T1000 (cell line): ENCODE measurements at regions not wholly inside any gene's neighbourhood (a gene's known extent, or its start where the extent isn't known, plus 50 kb on each side); places are given as distances from the start of the nearest gene placed in this dataset.
"Not testable (repeated sequence)": the region's sequence is repeated elsewhere in the genome, so short reads cannot be mapped to it uniquely, and the experiment has no call there.

Source experiments
- DNase-seq: peaks from one replicate; lab custom pipeline; 2025; ENCODE audit warnings: mixed read lengths; lab: John Stamatoyannopoulos, UW

GRCh38 chr11:86861810-86862209 lies 61.5 kb downstream of the PRSS23 start:
- no peak for DNase-seq

GRCh38 chr11:86863476-86863875 lies 63.1 kb downstream of the PRSS23 start:
- no peak for DNase-seq

GRCh38 chr11:86865436-86865835 lies 65.1 kb downstream of the PRSS23 start:
- no peak for DNase-seq

- no peak for DNase-seq
Measured at GRCh38 chr11:86869531-86869930, 69.2 kb downstream of the PRSS23 start.

GRCh38 chr11:86869966-86870570 lies 69.7 kb downstream of the PRSS23 start:
- DNase-seq, result peak; percentile 12

- no peak for DNase-seq
Measured at GRCh38 chr11:86873573-86874083, 73.3 kb downstream of the PRSS23 start.

- no peak for DNase-seq
Measured at GRCh38 chr11:86874304-86875056, 74.1 kb downstream of the PRSS23 start.

GRCh38 chr11:86876716-86877234 lies 76.4 kb downstream of the PRSS23 start:
- DNase-seq, result no peak

- no peak for DNase-seq
Measured at GRCh38 chr11:86877503-86877902, 77.2 kb downstream of the PRSS23 start.

GRCh38 chr11:86879241-86879640 lies 76.0 kb downstream of the FZD4 start:
- not testable (repeated sequence) for DNase-seq

GRCh38 chr11:86885311-86885710 lies 69.9 kb downstream of the FZD4 start:
- DNase-seq, result no peak

GRCh38 chr11:86888164-86889000 lies 66.8 kb downstream of the FZD4 start:
- DNase-seq, result no peak

- no peak for DNase-seq
Measured at GRCh38 chr11:86889001-86889341, 66.2 kb downstream of the FZD4 start.

GRCh38 chr11:86891036-86891435 lies 64.2 kb downstream of the FZD4 start:
- DNase-seq, result no peak

- no peak for DNase-seq
Measured at GRCh38 chr11:86893235-86893634, 62.0 kb downstream of the FZD4 start.
